OCI-LY3 (cell line): ENCODE measurements at regions not wholly inside any gene's neighbourhood (a gene's known extent, or its start where the extent isn't known, plus 50 kb on each side); places are given as distances from the start of the nearest gene placed in this dataset.

Experiments used
- H2AFZ ChIP-seq: fragments of 200-600, 300-600 bp; shearing (Covaris generic); 2 replicates; pipeline ENCODE4 v1.6.0; 2014; ENCODE audit warnings: antibody characterized with exemption, low read depth, low read length
- H3K27ac ChIP-seq: fragments of 200-600, 300-600 bp; sonication (generic); 2 replicates; pipeline ENCODE4 v1.5.1; 2014; ENCODE audit warnings: mild to moderate bottlenecking, low read length, moderate library complexity, mixed read lengths
- H3K27me3 ChIP-seq: fragments of 200-600, 300-600 bp; sonication (generic); 2 replicates; pipeline ENCODE4 v1.6.1; 2014; ENCODE audit warnings: low read depth, low read length, mixed read lengths
- H3K36me3 ChIP-seq: fragments of 200-600, 300-600 bp; sonication (generic); replicated peaks from 2 replicates; pipeline ENCODE3; 2014; ENCODE audit warnings: low read depth, low read length, mixed read lengths
- H3K4me1 ChIP-seq: fragments of 300-600, 200-600 bp; sonication (generic); 2 replicates; pipeline ENCODE4 v1.6.1; 2014; ENCODE audit warnings: low read length, mixed read lengths
- H3K4me2 ChIP-seq: fragments of 200-600, 300-600 bp; sonication (generic); 2 replicates; pipeline ENCODE4 v1.6.1; 2014; ENCODE audit warnings: low read length, mixed read lengths
- H3K4me3 ChIP-seq: fragments of 300-600, 200-600 bp; sonication (generic); 2 replicates; pipeline ENCODE4 v1.5.1; 2014; ENCODE audit warnings: antibody characterized with exemption, mild to moderate bottlenecking, low read length, moderate library complexity
- H3K79me2 ChIP-seq: fragments of 300-600, 200-600 bp; shearing (Covaris generic); 2 replicates; pipeline ENCODE4 v1.6.1; 2014; ENCODE audit warnings: mild to moderate bottlenecking, low read length, mixed read lengths
- H3K9ac ChIP-seq: fragments of 300-600, 200-600 bp; shearing (Covaris generic); 2 replicates; pipeline ENCODE4 v1.6.0; 2014; ENCODE audit warnings: mild to moderate bottlenecking, low read length, moderate library complexity
- H3K9me3 ChIP-seq: fragments of 200-600, 300-600 bp; shearing (Covaris generic); 2 replicates; pipeline ENCODE4 v1.6.1; 2014; ENCODE audit warnings: low read length, mixed read lengths; ENCODE audit not compliant: insufficient read depth
- H4K20me1 ChIP-seq: fragments of 200-600, 300-600 bp; sonication (generic); 2 replicates; pipeline ENCODE4 v1.6.1; 2016; ENCODE audit warnings: low read length, mixed read lengths; ENCODE audit not compliant: insufficient read depth
- CTCF ChIP-seq: fragments of 200-600, 300-600 bp; sonication (generic); IDR thresholded peaks from 2 replicates; pipeline ENCODE4 v1.5.1; 2014; ENCODE audit warnings: antibody characterized with exemption, low read length, low read depth
- EZH2phosphoT487 ChIP-seq: fragments of 200-600 bp; shearing (Covaris generic); IDR thresholded peaks from 2 replicates; pipeline ENCODE4 v1.6.1; 2018; ENCODE audit warnings: antibody characterized with exemption, mixed run types, low read depth

GRCh38 chr19:28257396-28257795 is 955.6 kb downstream of the UQCRFS1 start:
- Histone ChIP-seq H3K4me3 (no peak overlapping the region), H3K79me2 (no peaks in the 10 kb centered on the region), H3K27me3 (peaks cover 7% of the 10 kb centered on the region), H3K36me3 (no peaks in the 10 kb centered on the region), H3K4me2 (no peak overlapping the region), H3K9me3 (no peaks in the 10 kb centered on the region), H3K27ac (no peak overlapping the region), H3K9ac (no peak overlapping the region), H2AFZ (no peak overlapping the region), H4K20me1 (no peaks in the 10 kb centered on the region), H3K4me1 (no peaks in the 10 kb centered on the region)
- TF ChIP-seq EZH2phosphoT487 (no peak), CTCF (no peak)

GRCh38 chr19:28247243-28247642 is 965.7 kb downstream of the UQCRFS1 start:
- Histone ChIP-seq H3K4me3 (no peak overlapping the region), H3K27ac (no peak overlapping the region), H3K9ac (no peak overlapping the region), H3K79me2 (no peaks in the 10 kb centered on the region), H3K36me3 (no peaks in the 10 kb centered on the region), H3K4me1 (no peaks in the 10 kb centered on the region), H3K27me3 (peaks cover 18% of the 10 kb centered on the region; the same call in 1 of the 2 replicates), H2AFZ (no peak overlapping the region), H3K9me3 (no peaks in the 10 kb centered on the region), H4K20me1 (no peaks in the 10 kb centered on the region), H3K4me2 (no peak overlapping the region)
- TF ChIP-seq EZH2phosphoT487 (no peak), CTCF (no peak)

GRCh38 chr19:28245937-28246336 is 967.0 kb downstream of the UQCRFS1 start:
- H3K4me1 ChIP-seq = no peaks in the 10 kb centered on the region
- no peak overlapping the region for H2AFZ ChIP-seq
- no peak overlapping the region for H3K9ac ChIP-seq
- no peak overlapping the region for H3K4me2 ChIP-seq
- no peak for TF ChIP-seq EZH2phosphoT487
- no peak for TF ChIP-seq CTCF
- no peak overlapping the region for H3K27ac ChIP-seq
- no peak overlapping the region for H3K4me3 ChIP-seq
- H3K9me3 ChIP-seq = no peaks in the 10 kb centered on the region
- peaks cover 12% of the 10 kb centered on the region; the same call in 1 of the 2 replicates for H3K27me3 ChIP-seq
- no peaks in the 10 kb centered on the region for H3K36me3 ChIP-seq
- no peaks in the 10 kb centered on the region for H3K79me2 ChIP-seq
- H4K20me1 ChIP-seq = no peaks in the 10 kb centered on the region

DNA sequence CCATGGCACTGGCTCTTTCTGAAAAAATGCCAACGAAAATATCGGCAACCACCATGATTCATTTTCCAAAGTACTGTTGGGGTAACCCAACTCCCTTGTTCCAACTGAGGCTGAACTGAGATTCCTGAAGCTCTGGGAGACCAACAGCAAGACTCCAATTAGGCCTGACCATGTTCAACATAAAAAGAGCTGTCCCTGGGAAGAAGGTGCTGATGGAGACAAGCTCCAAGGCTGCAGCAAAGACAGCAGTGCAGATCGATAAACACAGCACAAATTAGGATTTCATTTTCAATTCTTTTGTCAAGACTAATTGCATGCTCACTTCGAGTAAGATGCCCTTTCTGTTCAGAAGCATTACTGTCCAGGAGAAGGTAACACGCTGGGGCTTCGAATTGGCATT is 968.0 kb downstream of the UQCRFS1 start:
- Histone ChIP-seq H3K79me2 (no peaks in the 10 kb centered on the region), H3K36me3 (no peaks in the 10 kb centered on the region), H2AFZ (no peak overlapping the region), H3K4me3 (no peak overlapping the region), H3K27me3 (peaks cover 12% of the 10 kb centered on the region; the same call in 1 of the 2 replicates), H3K4me1 (no peaks in the 10 kb centered on the region), H3K9me3 (no peaks in the 10 kb centered on the region), H3K9ac (no peak overlapping the region), H3K27ac (no peak overlapping the region), H4K20me1 (no peaks in the 10 kb centered on the region), H3K4me2 (no peak overlapping the region)
- TF ChIP-seq CTCF (no peak), EZH2phosphoT487 (no peak)
